ENCODE measurements at regions not wholly inside any gene's neighbourhood (a gene's known extent, or its start where the extent isn't known, plus 50 kb on each side); places are given as distances from the start of the nearest gene placed in this dataset.

DNA sequence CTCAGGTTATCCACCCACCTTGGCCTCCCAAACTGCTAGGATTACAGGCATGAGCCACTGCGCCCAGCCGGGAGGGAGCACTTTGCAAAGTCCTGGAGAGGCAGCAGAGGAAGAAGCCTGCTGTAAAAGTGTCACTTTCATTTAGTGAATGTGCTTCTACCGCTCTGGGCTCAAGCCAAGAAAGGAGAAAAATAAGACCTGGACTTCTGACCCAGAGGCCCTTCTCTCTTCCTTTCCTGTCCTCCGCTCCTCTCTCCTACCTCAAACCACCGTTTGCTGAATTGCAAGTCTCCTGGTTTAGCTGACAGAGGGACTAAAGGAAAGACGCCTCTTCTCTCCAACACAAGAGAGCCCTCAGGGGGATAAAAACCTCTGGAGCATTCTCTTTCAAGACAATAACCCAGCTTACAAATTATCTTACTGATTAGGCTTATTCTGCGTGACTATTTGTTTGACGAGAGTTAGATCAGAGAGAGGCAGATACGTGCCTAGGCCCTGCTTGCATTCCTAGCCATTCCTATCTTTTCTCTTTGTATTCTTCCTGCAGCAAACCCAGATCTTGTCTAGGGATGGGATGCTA, 84.2 kb upstream of the SLC22A23 start:
- no peak overlapping the region for H2AK5ac ChIP-seq (ENCODE audit: low read depth, low read length)
- H3K27me3 ChIP-seq (ENCODE audit: control insufficient read depth in 3 of 3, insufficient read depth in 3 of 3, low read depth in 1 of 3, low read length in 3 of 3) = peaks cover 0 to 4% (median 0%) of the 10 kb centered on the region in 3 experiments
- no peak overlapping the region for H3K23ac ChIP-seq (ENCODE audit: low read depth, low read length, poor library complexity)
- no peak overlapping the region for H3K4ac ChIP-seq (ENCODE audit: low read length)
- H2BK5ac ChIP-seq (ENCODE audit: low read length) = no peak overlapping the region
- H3K18ac ChIP-seq (ENCODE audit: low read length) = no peak overlapping the region
- no peak overlapping the region for H2BK12ac ChIP-seq (ENCODE audit: low read length)
- H2AFZ ChIP-seq (ENCODE audit: low read length) = peak overlapping the region; percentile 50
- no peak overlapping the region for H3K9ac ChIP-seq (ENCODE audit: low read depth, low read length, poor library complexity)
- H3K4me3 ChIP-seq (ENCODE audit: low read length in 2 of 2) = no peak overlapping the region
- H3K4me1 ChIP-seq (ENCODE audit: control insufficient read depth in 2 of 2, insufficient read depth in 1 of 2, low read depth in 1 of 2, low read length in 2 of 2) = peaks cover 0 to 1% of the 10 kb centered on the region in 2 donors
- no peaks in the 10 kb centered on the region for H3K36me3 ChIP-seq (replicated peaks in 1 of 2; ENCODE audit: control insufficient read depth in 2 of 2, insufficient read depth in 2 of 2, low read length in 2 of 2)
- WGBS, 2 donors (ENCODE audit: extremely low coverage in 2 of 2, insufficient read length in 2 of 2, insufficient replicate concordance in 1 of 2) = no CpG with 5 or more reads among the region's 9 CpGs
- no peak for DNase-seq (ENCODE audit: low spot score)
- no peak overlapping the region for H3K4me2 ChIP-seq (ENCODE audit: insufficient read depth, low read length, poor library complexity, severe bottlenecking)
- H4K8ac ChIP-seq (ENCODE audit: low read depth, low read length) = no peak overlapping the region
- no peak overlapping the region for H3K27ac ChIP-seq (replicated peaks; ENCODE audit: low read length)
- H3K9me3 ChIP-seq (replicated peaks in 1 of 2; ENCODE audit: control insufficient read depth in 2 of 2, insufficient read depth in 1 of 2, low read depth in 1 of 2, low read length in 2 of 2) = no peaks in the 10 kb centered on the region
- H3K79me1 ChIP-seq (ENCODE audit: low read depth, low read length) = no peaks in the 10 kb centered on the region
- H2BK15ac ChIP-seq (ENCODE audit: low read length) = no peak overlapping the region
- no peak overlapping the region for H2BK120ac ChIP-seq (ENCODE audit: low read depth, low read length)
- no peak overlapping the region for H3K14ac ChIP-seq (ENCODE audit: low read length)
- H4K91ac ChIP-seq (ENCODE audit: low read depth, low read length, poor library complexity) = no peak overlapping the region

DNA sequence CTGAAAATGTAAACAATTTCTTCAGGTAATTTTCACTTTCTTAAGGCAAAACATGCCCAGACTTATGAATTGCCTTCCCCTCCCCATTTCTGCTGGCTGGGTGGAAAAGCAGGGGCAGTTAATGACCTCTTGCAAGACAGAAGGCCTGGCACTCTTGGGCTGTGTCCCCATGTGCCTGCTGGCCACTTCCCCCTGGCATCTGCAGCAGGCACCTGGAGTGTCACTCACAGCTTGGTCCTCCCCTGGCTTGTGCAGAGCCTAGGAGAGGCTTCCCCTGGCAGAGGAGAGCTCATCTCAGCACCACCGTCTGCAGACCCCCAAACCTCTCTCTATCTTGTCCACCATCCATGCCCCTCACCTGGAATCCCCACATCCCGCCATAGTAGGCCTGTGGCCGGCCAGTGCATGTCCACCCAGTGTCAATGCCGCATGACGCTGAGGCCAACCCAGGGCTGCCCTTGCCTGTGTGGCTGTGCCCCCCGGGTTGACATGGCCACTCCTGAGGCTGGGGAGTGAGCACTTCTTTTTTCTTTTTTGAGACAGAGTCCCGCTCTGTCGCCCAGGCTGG, 83.5 kb upstream of the SLC22A23 start:
- no peak overlapping the region for H3K4me2 ChIP-seq (ENCODE audit: insufficient read depth, low read length, poor library complexity, severe bottlenecking)
- no peak overlapping the region for H3K9ac ChIP-seq (ENCODE audit: low read depth, low read length, poor library complexity)
- no peak for DNase-seq (ENCODE audit: low spot score)
- H4K91ac ChIP-seq (ENCODE audit: low read depth, low read length, poor library complexity) = no peak overlapping the region
- H2BK5ac ChIP-seq (ENCODE audit: low read length) = no peak overlapping the region
- H2AFZ ChIP-seq (ENCODE audit: low read length) = no peak overlapping the region
- WGBS, 2 donors (ENCODE audit: extremely low coverage in 2 of 2, insufficient read length in 2 of 2, insufficient replicate concordance in 1 of 2) = no CpG with 5 or more reads among the region's 8 CpGs
- H3K14ac ChIP-seq (ENCODE audit: low read length) = no peak overlapping the region
- no peak overlapping the region for H3K27ac ChIP-seq (replicated peaks; ENCODE audit: low read length)
- no peak overlapping the region for H3K23ac ChIP-seq (ENCODE audit: low read depth, low read length, poor library complexity)
- H3K79me1 ChIP-seq (ENCODE audit: low read depth, low read length) = no peaks in the 10 kb centered on the region
- no peak overlapping the region for H3K4ac ChIP-seq (ENCODE audit: low read length)
- H3K4me3 ChIP-seq (ENCODE audit: low read length in 2 of 2) = no peak overlapping the region
- no peak overlapping the region for H4K8ac ChIP-seq (ENCODE audit: low read depth, low read length)
- H2BK12ac ChIP-seq (ENCODE audit: low read length) = no peak overlapping the region
- H2BK120ac ChIP-seq (ENCODE audit: low read depth, low read length) = no peak overlapping the region
- peaks cover 0 to 1% of the 10 kb centered on the region in 2 donors for H3K4me1 ChIP-seq (ENCODE audit: control insufficient read depth in 2 of 2, insufficient read depth in 1 of 2, low read depth in 1 of 2, low read length in 2 of 2)
- no peaks in the 10 kb centered on the region for H3K36me3 ChIP-seq (replicated peaks in 1 of 2; ENCODE audit: control insufficient read depth in 2 of 2, insufficient read depth in 2 of 2, low read length in 2 of 2)
- H3K27me3 ChIP-seq (ENCODE audit: control insufficient read depth in 3 of 3, insufficient read depth in 3 of 3, low read depth in 1 of 3, low read length in 3 of 3) = peaks cover 0 to 9% (median 0%) of the 10 kb centered on the region in 3 experiments
- H2BK15ac ChIP-seq (ENCODE audit: low read length) = no peak overlapping the region
- no peak overlapping the region for H2AK5ac ChIP-seq (ENCODE audit: low read depth, low read length)
- no peaks in the 10 kb centered on the region for H3K9me3 ChIP-seq (replicated peaks in 1 of 2; ENCODE audit: control insufficient read depth in 2 of 2, insufficient read depth in 1 of 2, low read depth in 1 of 2, low read length in 2 of 2)
- H3K18ac ChIP-seq (ENCODE audit: low read length) = peak overlapping the region; percentile 94

DNA sequence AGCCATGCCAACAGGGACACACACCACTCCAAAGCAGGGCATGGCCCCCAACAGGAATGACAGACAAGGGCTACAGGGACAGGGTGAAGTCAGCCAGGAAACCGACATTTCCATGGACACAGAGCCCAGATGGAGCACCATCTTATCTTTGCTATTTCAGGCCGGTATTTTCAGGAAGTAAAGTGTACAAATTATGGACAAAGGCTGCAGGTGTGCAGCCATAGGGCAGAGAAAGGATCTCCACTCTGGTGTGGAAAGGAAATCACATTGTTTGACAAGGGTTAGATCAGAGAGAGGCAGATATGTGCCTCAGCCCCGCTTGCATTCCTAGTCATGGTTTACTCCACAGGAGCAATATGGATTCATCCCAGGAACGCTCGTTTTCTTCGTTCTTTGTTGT, 81.7 kb upstream of the SLC22A23 start:
- Histone ChIP-seq H3K14ac (ENCODE audit: low read length) (no peak overlapping the region), H3K9me3 (replicated peaks in 1 of 2; ENCODE audit: control insufficient read depth in 2 of 2, insufficient read depth in 1 of 2, low read depth in 1 of 2, low read length in 2 of 2) (no peaks in the 10 kb centered on the region), H3K4me1 (ENCODE audit: control insufficient read depth in 2 of 2, insufficient read depth in 1 of 2, low read depth in 1 of 2, low read length in 2 of 2) (peaks cover 0 to 1% of the 10 kb centered on the region in 2 donors), H3K9ac (ENCODE audit: low read depth, low read length, poor library complexity) (no peak overlapping the region), H2AFZ (ENCODE audit: low read length) (no peak overlapping the region), H3K27me3 (ENCODE audit: control insufficient read depth in 3 of 3, insufficient read depth in 3 of 3, low read depth in 1 of 3, low read length in 3 of 3) (peaks cover 0 to 19% (median 0%) of the 10 kb centered on the region in 3 experiments), H4K8ac (ENCODE audit: low read depth, low read length) (no peak overlapping the region), H2BK5ac (ENCODE audit: low read length) (no peak overlapping the region), H2BK12ac (ENCODE audit: low read length) (no peak overlapping the region), H3K79me1 (ENCODE audit: low read depth, low read length) (no peaks in the 10 kb centered on the region), H2BK15ac (ENCODE audit: low read length) (no peak overlapping the region), H3K4ac (ENCODE audit: low read length) (no peak overlapping the region), H3K36me3 (replicated peaks in 1 of 2; ENCODE audit: control insufficient read depth in 2 of 2, insufficient read depth in 2 of 2, low read length in 2 of 2) (no peaks in the 10 kb centered on the region), H2AK5ac (ENCODE audit: low read depth, low read length) (no peak overlapping the region), H2BK120ac (ENCODE audit: low read depth, low read length) (no peak overlapping the region), H3K4me3 (ENCODE audit: low read length in 2 of 2) (no peak overlapping the region), H3K18ac (ENCODE audit: low read length) (no peak overlapping the region), H4K91ac (ENCODE audit: low read depth, low read length, poor library complexity) (no peak overlapping the region), H3K27ac (replicated peaks; ENCODE audit: low read length) (no peak overlapping the region), H3K23ac (ENCODE audit: low read depth, low read length, poor library complexity) (no peak overlapping the region), H3K4me2 (ENCODE audit: insufficient read depth, low read length, poor library complexity, severe bottlenecking) (no peak overlapping the region)
- DNase-seq (ENCODE audit: low spot score) = no peak
- WGBS, 2 donors (ENCODE audit: extremely low coverage in 2 of 2, insufficient read length in 2 of 2, insufficient replicate concordance in 1 of 2) = no CpG with 5 or more reads among the region's 6 CpGs

DNA sequence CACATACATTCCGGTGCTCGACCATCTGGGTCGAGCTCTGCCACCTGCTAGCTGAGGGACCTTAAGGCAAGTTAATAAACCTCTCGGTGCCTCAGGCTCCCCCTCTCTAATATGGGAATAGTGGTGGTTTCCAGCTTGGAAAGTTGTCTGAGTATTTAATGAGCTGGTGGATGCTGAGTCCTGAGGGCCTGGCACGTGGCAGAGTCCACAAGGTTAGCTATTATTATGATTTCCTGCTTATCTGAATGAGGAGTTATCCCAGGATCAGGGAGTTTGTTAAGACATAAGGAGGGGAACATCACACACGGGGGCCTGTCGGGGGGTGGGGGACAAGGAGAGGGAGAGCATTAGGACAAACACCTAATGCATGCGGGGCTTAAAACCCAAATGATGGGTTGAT, 80.1 kb upstream of the SLC22A23 start:
- WGBS, 2 donors (ENCODE audit: extremely low coverage in 2 of 2, insufficient read length in 2 of 2, insufficient replicate concordance in 1 of 2) = no CpG with 5 or more reads among the region's 8 CpGs
- Histone ChIP-seq H3K4me1 (ENCODE audit: control insufficient read depth in 2 of 2, insufficient read depth in 1 of 2, low read depth in 1 of 2, low read length in 2 of 2) (peaks cover 0 to 1% of the 10 kb centered on the region in 2 donors), H2AFZ (ENCODE audit: low read length) (no peak overlapping the region), H2BK12ac (ENCODE audit: low read length) (no peak overlapping the region), H3K79me1 (ENCODE audit: low read depth, low read length) (no peaks in the 10 kb centered on the region), H3K27me3 (ENCODE audit: control insufficient read depth in 3 of 3, insufficient read depth in 3 of 3, low read depth in 1 of 3, low read length in 3 of 3) (peaks cover 0 to 30% (median 0%) of the 10 kb centered on the region in 3 experiments), H3K9ac (ENCODE audit: low read depth, low read length, poor library complexity) (no peak overlapping the region), H3K14ac (ENCODE audit: low read length) (no peak overlapping the region), H2BK120ac (ENCODE audit: low read depth, low read length) (no peak overlapping the region), H3K9me3 (replicated peaks in 1 of 2; ENCODE audit: control insufficient read depth in 2 of 2, insufficient read depth in 1 of 2, low read depth in 1 of 2, low read length in 2 of 2) (peaks cover 0 to 3% of the 10 kb centered on the region in 2 donors), H4K8ac (ENCODE audit: low read depth, low read length) (no peak overlapping the region), H2AK5ac (ENCODE audit: low read depth, low read length) (no peak overlapping the region), H2BK15ac (ENCODE audit: low read length) (no peak overlapping the region), H3K36me3 (replicated peaks in 1 of 2; ENCODE audit: control insufficient read depth in 2 of 2, insufficient read depth in 2 of 2, low read length in 2 of 2) (no peaks in the 10 kb centered on the region), H3K4me3 (ENCODE audit: low read length in 2 of 2) (no peak overlapping the region), H3K4ac (ENCODE audit: low read length) (no peak overlapping the region), H3K23ac (ENCODE audit: low read depth, low read length, poor library complexity) (no peak overlapping the region), H3K27ac (replicated peaks; ENCODE audit: low read length) (no peak overlapping the region), H4K91ac (ENCODE audit: low read depth, low read length, poor library complexity) (no peak overlapping the region), H3K4me2 (ENCODE audit: insufficient read depth, low read length, poor library complexity, severe bottlenecking) (no peak overlapping the region), H3K18ac (ENCODE audit: low read length) (no peak overlapping the region), H2BK5ac (ENCODE audit: low read length) (no peak overlapping the region)
- DNase-seq (ENCODE audit: low spot score) = no peak

Measured in neuronal stem cell (in vitro differentiated cells).